A549 (cell line): ENCODE measurements at regions not wholly inside any gene's neighbourhood (a gene's known extent, or its start where the extent isn't known, plus 50 kb on each side); places are given as distances from the start of the nearest gene placed in this dataset.

Experiments
- ATAC-seq, 2 experiments: fragments of 200-7000 bp in 1 of 2; fragments of >200 bp in 1 of 2; cut with Nextera tagmentation in 1 of 2; cut with Tn5 transposase in 1 of 2; 3 replicates each; pipeline versions ENCODE4 v1.8.0 to v1.9.1; 2018 to 2020; ENCODE audit warnings: mild to moderate bottlenecking in 1 of 2, moderate library complexity in 1 of 2
- CTCF ChIA-PET: fragments of 300-600 bp; sonication (Branson Sonifier 250); formaldehyde crosslinking; extraction: SDS; loops from one replicate; lab custom pipeline; 2021; ENCODE audit warnings: antibody characterized with exemption, inconsistent platforms; lab: Yijun Ruan, JAX
- POLR2A ChIA-PET: fragments of 350-600 bp; formaldehyde crosslinking; extraction: SDS; loops from one replicate; lab custom pipeline; 2021; ENCODE audit warnings: antibody characterized with exemption, inconsistent platforms; lab: Yijun Ruan, JAX
- DNase-seq, 2 experiments: peaks; one replicate each; pipeline versions ENCODE4 v3.0.0 to v3.0.0-alpha.2; 2011 to 2016; ENCODE audit warnings: low read depth in 1 of 2, low spot score in 1 of 2
- FAIRE-seq: peaks from 2 replicates; lab custom pipeline; 2011; peaks lifted over from hg19 to GRCh38; lab: Jason Lieb, UNC
- H3K27ac ChIP-seq, 2 experiments: fragments of >200 bp; sonication (Bioruptor Twin); formaldehyde crosslinking; 3 replicates each; pipeline ENCODE4 v1.5.1; 2016 to 2017
- H3K4me1 ChIP-seq: fragments of >200 bp; sonication (Bioruptor Twin); formaldehyde crosslinking; 3 replicates; pipeline ENCODE4 v1.6.1; 2016
- H3K4me2 ChIP-seq: fragments of >200 bp; sonication (Bioruptor Twin); formaldehyde crosslinking; 3 replicates; pipeline ENCODE4 v1.6.1; 2016
- H3K4me3 ChIP-seq: fragments of >200 bp; sonication (Bioruptor Twin); formaldehyde crosslinking; 3 replicates; pipeline ENCODE4 v1.5.1; 2016
- H3K9me3 ChIP-seq: fragments of >200 bp; sonication (Bioruptor Twin); formaldehyde crosslinking; 3 replicates; pipeline ENCODE4 v1.6.1; 2016
- CBX2 ChIP-seq: fragments of 200-600 bp; sonication (generic); IDR thresholded peaks from 2 replicates; pipeline ENCODE4 v1.6.1; 2016; ENCODE audit warnings: low read depth, mild to moderate bottlenecking, borderline replicate concordance
- EHMT2 ChIP-seq: fragments of 200-600 bp; sonication (generic); IDR thresholded peaks from 2 replicates; pipeline ENCODE4 v1.6.1; 2016; ENCODE audit warnings: antibody characterized with exemption, low read depth, mild to moderate bottlenecking, moderate library complexity
- EP300 ChIP-seq, 2 experiments: fragments of >200 bp; sonication (Bioruptor Twin); formaldehyde crosslinking; IDR thresholded peaks; 2 replicates in 1 of 2; 3 replicates in 1 of 2; pipeline ENCODE4 v1.6.1; 2016 to 2017
- ESRRA ChIP-seq: fragments of 150-350 bp; IDR thresholded peaks from 2 replicates; pipeline ENCODE4 v1.6.1; 2014; ENCODE audit warnings: mild to moderate bottlenecking, low read length, borderline replicate concordance
- HDAC2 ChIP-seq: fragments of 200-600 bp; sonication (generic); IDR thresholded peaks from 2 replicates; pipeline ENCODE4 v1.6.1; 2016
- HMGXB4 ChIP-seq: fragments of 250-450 bp; sonication (Bioruptor Pico); IDR thresholded peaks from 2 replicates; pipeline ENCODE4 v1.5.0; 2021; ENCODE audit warnings: mild to moderate bottlenecking, moderate library complexity, borderline replicate concordance
- HOXB5 ChIP-seq: fragments of 250-450 bp; sonication (Bioruptor Pico); IDR thresholded peaks from 2 replicates; pipeline ENCODE4 v1.5.0; 2020; ENCODE audit warnings: mild to moderate bottlenecking, moderate library complexity
- MAX ChIP-seq: IDR thresholded peaks from 2 replicates; pipeline ENCODE4 v1.6.1; 2012
- MAZ ChIP-seq: fragments of 150-350 bp; IDR thresholded peaks from 2 replicates; pipeline ENCODE4 v1.6.1; 2014; ENCODE audit warnings: antibody characterized with exemption, low read depth, low read length, borderline replicate concordance
- NPAS2 ChIP-seq: fragments of 250-450 bp; sonication (Bioruptor Pico); IDR thresholded peaks from 2 replicates; pipeline ENCODE4 v1.8.0; 2022; ENCODE audit warnings: mild to moderate bottlenecking, moderate library complexity, borderline replicate concordance
- PBX3 ChIP-seq: IDR thresholded peaks from 2 replicates; pipeline ENCODE4 v1.6.1; 2012
- PHF8 ChIP-seq: fragments of 200-600 bp; sonication (generic); IDR thresholded peaks from 2 replicates; pipeline ENCODE4 v1.6.1; 2016; ENCODE audit warnings: low read depth, mild to moderate bottlenecking, antibody characterized with exemption, moderate library complexity, borderline replicate concordance
- POLR2A ChIP-seq: IDR thresholded peaks from 2 replicates; pipeline ENCODE4 v1.6.1; 2012; ENCODE audit warnings: mild to moderate bottlenecking, low read length
- RAD21 ChIP-seq, 2 experiments: fragments of >200 bp in 1 of 2; sonication (Bioruptor Twin) in 1 of 2; formaldehyde crosslinking in 1 of 2; IDR thresholded peaks in 1 of 2; conservative IDR thresholded peaks in 1 of 2; 2 replicates in 1 of 2; 3 replicates in 1 of 2; pipeline ENCODE4 v1.6.1; 2012 to 2018; ENCODE audit warnings: inconsistent platforms in 1 of 2
- RCOR1 ChIP-seq: fragments of 150-350 bp; IDR thresholded peaks from 2 replicates; pipeline ENCODE4 v1.6.1; 2014; ENCODE audit warnings: antibody characterized with exemption, low read length, low read depth
- TFCP2L1 ChIP-seq: fragments of 250-450 bp; sonication (Bioruptor Pico); IDR thresholded peaks from 2 replicates; pipeline ENCODE4 v1.5.0; 2021; ENCODE audit warnings: mild to moderate bottlenecking
- TP53 ChIP-seq: fragments of 250-450 bp; sonication (Bioruptor Pico); IDR thresholded peaks from 2 replicates; pipeline ENCODE4 v1.5.0; 2021; ENCODE audit warnings: mild to moderate bottlenecking, moderate library complexity
- ZFP36 ChIP-seq: fragments of 450-650 bp; IDR thresholded peaks from 2 replicates; pipeline ENCODE4 v1.6.1; 2014; ENCODE audit warnings: borderline replicate concordance; ENCODE audit not compliant: partially characterized antibody
- WGBS: methylation state at CpG from one replicate; pipeline ENCODE4 v1.1.6; 2017; ENCODE audit errors: missing lambda C conversion rate; 5-methylcytosine and 5-hydroxymethylcytosine counted together

- peak; percentile 92 to 95 for DNase-seq
- ChIA-PET POLR2A (interaction anchor here (0.6 to 1.6 kb wide), 4 partner anchors 10 to 361 kb away, joined by 3 to 5 read pairs (median 3); no protein-coding TSS in a partner anchor), CTCF (interaction anchor here (1.0 to 1.8 kb wide), 5 partner anchors 9 to 158 kb away, joined by 3 to 5 read pairs (median 3); no protein-coding TSS in a partner anchor)
- 0% methylated on average over 3 of the region's 3 CpGs for WGBS
- Histone ChIP-seq H3K4me3 (peak overlapping the region; percentile 29; the same call in 2 of the 3 replicates), H3K4me1 (peaks cover 37% of the 10 kb centered on the region), H3K27ac (peak overlapping the region; percentile 88 to 93), H3K4me2 (peak overlapping the region; percentile 94), H3K9me3 (no peaks in the 10 kb centered on the region)
- FAIRE-seq = peak; percentile 97
- TF ChIP-seq HDAC2 = no peak
- TF ChIP-seq TP53 (CRISPR knock-in tag) = no peak
- no peak for TF ChIP-seq EP300 (IDR thresholded peaks at IDR 0.05)
- TF ChIP-seq RAD21 (conservative IDR thresholded peaks at IDR 0.05 in 1 of 2, IDR thresholded peaks at IDR 0.05 in 1 of 2) = peak; percentile 3 to 35; a peak in 1 of 5 replicates
- no peak for TF ChIP-seq NPAS2 (CRISPR knock-in tag)
- 0 out of 2 replicates have a peak, but pooled peaks have one; percentile 10 for TF ChIP-seq ESRRA
- TF ChIP-seq CBX2 = no peak
- no peak for TF ChIP-seq EHMT2
- TF ChIP-seq MAZ = peak; percentile 69; the same call in 1 of the 2 replicates
- peak; percentile 42 for TF ChIP-seq POLR2A
- ATAC-seq = peak; percentile 96 to 97
These were observed 54.7 kb upstream of the USP3 start for GRCh38 chr15:63449731-63450130.

- H3K4me3 ChIP-seq = no peak overlapping the region
- 96% methylated on average over 9 of the region's 9 CpGs for WGBS
- peak overlapping the region; percentile 94; the same call in 2 of the 3 replicates for H3K4me2 ChIP-seq
- TF ChIP-seq PHF8 (no peak), RCOR1 (no peak), ZFP36 (no peak), HMGXB4 (CRISPR knock-in tag) (no peak), EHMT2 (no peak), TFCP2L1 (CRISPR knock-in tag) (no peak), MAX (no peak)
- FAIRE-seq (no peak), DNase-seq (no peak), ATAC-seq (no peak)
- POLR2A ChIA-PET = interaction anchor here (1.6 kb wide), 1 partner anchor 14 kb away, joined by 5 read pairs; no protein-coding TSS in a partner anchor
- H3K4me1 ChIP-seq = peaks cover 37% of the 10 kb centered on the region
- peak overlapping the region; percentile 88 to 93 for H3K27ac ChIP-seq
- H3K9me3 ChIP-seq = no peaks in the 10 kb centered on the region
- CTCF ChIA-PET = interaction anchor here (1.2 to 1.8 kb wide), 4 partner anchors 8 to 159 kb away, joined by 3 to 5 read pairs (median 4); no protein-coding TSS in a partner anchor
These were observed 53.5 kb upstream of the USP3 start for GRCh38 chr15:63450884-63451225.

GRCh38 chr15:63451671-63452315 lies 52.6 kb upstream of the USP3 start:
- 95% methylated on average over 5 of the region's 5 CpGs for WGBS

More at GRCh38 chr15:63451671-63452315, 52.6 kb upstream of the USP3 start:
- H3K4me3 ChIP-seq = no peak overlapping the region
- H3K9me3 ChIP-seq = no peaks in the 10 kb centered on the region
- DNase-seq (no peak), FAIRE-seq (no peak), ATAC-seq (no peak)
- H3K4me1 ChIP-seq = peaks cover 37% of the 10 kb centered on the region
- H3K27ac ChIP-seq = peak overlapping the region in 1 of 2 experiments; percentile 88; a peak in 2 of 6 replicates
- no peak overlapping the region for H3K4me2 ChIP-seq
- TF ChIP-seq HOXB5 = no peak
- no peak for TF ChIP-seq PBX3
- no peak for TF ChIP-seq EP300 (IDR thresholded peaks at IDR 0.05)
- CTCF ChIA-PET = interaction anchor here (0.6 to 1.6 kb wide), 2 partner anchors 15 to 694 kb away, joined by 3 read pairs; no protein-coding TSS in a partner anchor
- POLR2A ChIA-PET = no interaction called here
